A549 (cell line): ENCODE measurements at regions not wholly inside any gene's neighbourhood (a gene's known extent, or its start where the extent isn't known, plus 50 kb on each side); places are given as distances from the start of the nearest gene placed in this dataset.

Experiments used
- ATAC-seq, 2 experiments: fragments of 200-7000 bp in 1 of 2; fragments of >200 bp in 1 of 2; cut with Nextera tagmentation in 1 of 2; cut with Tn5 transposase in 1 of 2; 3 replicates each; pipeline versions ENCODE4 v1.8.0 to v1.9.1; 2018 to 2020; ENCODE audit warnings: mild to moderate bottlenecking in 1 of 2, moderate library complexity in 1 of 2
- CTCF ChIA-PET: fragments of 300-600 bp; sonication (Branson Sonifier 250); formaldehyde crosslinking; extraction: SDS; loops from one replicate; lab custom pipeline; 2021; ENCODE audit warnings: antibody characterized with exemption, inconsistent platforms; lab: Yijun Ruan, JAX
- POLR2A ChIA-PET: fragments of 350-600 bp; formaldehyde crosslinking; extraction: SDS; loops from one replicate; lab custom pipeline; 2021; ENCODE audit warnings: antibody characterized with exemption, inconsistent platforms; lab: Yijun Ruan, JAX
- DNase-seq, 2 experiments: peaks; one replicate each; pipeline versions ENCODE4 v3.0.0 to v3.0.0-alpha.2; 2011 to 2016; ENCODE audit warnings: low read depth in 1 of 2, low spot score in 1 of 2
- FAIRE-seq: peaks from 2 replicates; lab custom pipeline; 2011; peaks lifted over from hg19 to GRCh38; lab: Jason Lieb, UNC
- H3K27ac ChIP-seq, 2 experiments: fragments of >200 bp; sonication (Bioruptor Twin); formaldehyde crosslinking; 3 replicates each; pipeline ENCODE4 v1.5.1; 2016 to 2017
- H3K4me1 ChIP-seq: fragments of >200 bp; sonication (Bioruptor Twin); formaldehyde crosslinking; 3 replicates; pipeline ENCODE4 v1.6.1; 2016
- H3K4me2 ChIP-seq: fragments of >200 bp; sonication (Bioruptor Twin); formaldehyde crosslinking; 3 replicates; pipeline ENCODE4 v1.6.1; 2016
- H3K4me3 ChIP-seq: fragments of >200 bp; sonication (Bioruptor Twin); formaldehyde crosslinking; 3 replicates; pipeline ENCODE4 v1.5.1; 2016
- H3K9me3 ChIP-seq: fragments of >200 bp; sonication (Bioruptor Twin); formaldehyde crosslinking; 3 replicates; pipeline ENCODE4 v1.6.1; 2016
- BCL3 ChIP-seq: fragments of >200 bp; sonication (Bioruptor Twin); formaldehyde crosslinking; IDR thresholded peaks from 3 replicates; pipeline ENCODE4 v1.6.1; 2016
- CBX2 ChIP-seq: fragments of 200-600 bp; sonication (generic); IDR thresholded peaks from 2 replicates; pipeline ENCODE4 v1.6.1; 2016; ENCODE audit warnings: low read depth, mild to moderate bottlenecking, borderline replicate concordance
- CBX8 ChIP-seq: fragments of 200-600 bp; sonication (generic); IDR thresholded peaks from 2 replicates; pipeline ENCODE4 v1.6.1; 2016
- CHD2 ChIP-seq: fragments of 150-350 bp; IDR thresholded peaks from 2 replicates; pipeline ENCODE4 v1.6.1; 2014; ENCODE audit warnings: low read length; ENCODE audit not compliant: partially characterized antibody
- CHD4 ChIP-seq: fragments of 200-600 bp; sonication (generic); IDR thresholded peaks from 2 replicates; pipeline ENCODE4 v1.6.1; 2016; ENCODE audit warnings: antibody characterized with exemption, mild to moderate bottlenecking, borderline replicate concordance
- CTCF ChIP-seq: fragments of >200 bp; sonication (Bioruptor Twin); formaldehyde crosslinking; IDR thresholded peaks from 3 replicates; pipeline ENCODE4 v1.5.1; 2016
- EHF ChIP-seq: fragments of 250-450 bp; sonication (Bioruptor Pico); IDR thresholded peaks from 2 replicates; pipeline ENCODE4 v1.5.0; 2020; ENCODE audit warnings: mild to moderate bottlenecking
- EHMT2 ChIP-seq: fragments of 200-600 bp; sonication (generic); IDR thresholded peaks from 2 replicates; pipeline ENCODE4 v1.6.1; 2016; ENCODE audit warnings: antibody characterized with exemption, low read depth, mild to moderate bottlenecking, moderate library complexity
- ELK1 ChIP-seq: fragments of 150-350 bp; IDR thresholded peaks from 2 replicates; pipeline ENCODE4 v1.6.1; 2014; ENCODE audit warnings: low read depth, mild to moderate bottlenecking, low read length
- FOSB ChIP-seq: fragments of 250-450 bp; sonication (Bioruptor Pico); IDR thresholded peaks from 2 replicates; pipeline ENCODE4 v1.5.0; 2020; ENCODE audit warnings: mild to moderate bottlenecking, moderate library complexity
- FOXS1 ChIP-seq: fragments of 250-450 bp; sonication (Bioruptor Pico); IDR thresholded peaks from 2 replicates; pipeline ENCODE4 v1.5.0; 2020; ENCODE audit warnings: mild to moderate bottlenecking, moderate library complexity
- GATA3 ChIP-seq: IDR thresholded peaks from 2 replicates; pipeline ENCODE4 v1.6.1; 2012; ENCODE audit warnings: borderline replicate concordance
- HDAC2 ChIP-seq: fragments of 200-600 bp; sonication (generic); IDR thresholded peaks from 2 replicates; pipeline ENCODE4 v1.6.1; 2016
- HES2 ChIP-seq: fragments of >200 bp; sonication (Bioruptor Twin); formaldehyde crosslinking; IDR thresholded peaks from 2 replicates; pipeline ENCODE4 v1.6.1; 2016
- KDM1A ChIP-seq: fragments of 200-600 bp; sonication (generic); IDR thresholded peaks from 2 replicates; pipeline ENCODE4 v1.6.1; 2016; ENCODE audit warnings: low read depth, mild to moderate bottlenecking
- MAFK ChIP-seq: fragments of 450-650 bp; IDR thresholded peaks from 2 replicates; pipeline ENCODE4 v1.6.1; 2014; ENCODE audit not compliant: partially characterized antibody
- MAZ ChIP-seq: fragments of 150-350 bp; IDR thresholded peaks from 2 replicates; pipeline ENCODE4 v1.6.1; 2014; ENCODE audit warnings: antibody characterized with exemption, low read depth, low read length, borderline replicate concordance
- MYC ChIP-seq: IDR thresholded peaks from 2 replicates; pipeline ENCODE4 v1.6.1; 2012; ENCODE audit warnings: mild to moderate bottlenecking, inconsistent platforms, low read length, improper control_type of control experiment, borderline replicate concordance
- NFE2L2 ChIP-seq: fragments of 150-350 bp; conservative IDR thresholded peaks from 2 replicates; pipeline ENCODE4 v1.6.1; 2014; ENCODE audit warnings: low read length
- NPAS2 ChIP-seq: fragments of 250-450 bp; sonication (Bioruptor Pico); IDR thresholded peaks from 2 replicates; pipeline ENCODE4 v1.8.0; 2022; ENCODE audit warnings: mild to moderate bottlenecking, moderate library complexity, borderline replicate concordance
- RCOR1 ChIP-seq: fragments of 150-350 bp; IDR thresholded peaks from 2 replicates; pipeline ENCODE4 v1.6.1; 2014; ENCODE audit warnings: antibody characterized with exemption, low read length, low read depth
- RNF2 ChIP-seq: fragments of 200-600 bp; sonication (generic); IDR thresholded peaks from 2 replicates; pipeline ENCODE4 v1.6.1; 2016; ENCODE audit warnings: low read depth, mild to moderate bottlenecking, antibody characterized with exemption, moderate library complexity, borderline replicate concordance
- SMC3 ChIP-seq: fragments of >200 bp; sonication (Bioruptor Twin); formaldehyde crosslinking; IDR thresholded peaks from 3 replicates; pipeline ENCODE4 v1.6.1; 2018; ENCODE audit warnings: inconsistent platforms
- TFCP2L1 ChIP-seq: fragments of 250-450 bp; sonication (Bioruptor Pico); IDR thresholded peaks from 2 replicates; pipeline ENCODE4 v1.5.0; 2021; ENCODE audit warnings: mild to moderate bottlenecking
- TP53 ChIP-seq: fragments of 250-450 bp; sonication (Bioruptor Pico); IDR thresholded peaks from 2 replicates; pipeline ENCODE4 v1.5.0; 2021; ENCODE audit warnings: mild to moderate bottlenecking, moderate library complexity
- ZFP36 ChIP-seq: fragments of 450-650 bp; IDR thresholded peaks from 2 replicates; pipeline ENCODE4 v1.6.1; 2014; ENCODE audit warnings: borderline replicate concordance; ENCODE audit not compliant: partially characterized antibody
- WGBS: methylation state at CpG from one replicate; pipeline ENCODE4 v1.1.6; 2017; ENCODE audit errors: missing lambda C conversion rate; 5-methylcytosine and 5-hydroxymethylcytosine counted together
- TF ChIP-seq, protein P1 (sequence below): IDR thresholded peaks from 2 replicates; pipeline ENCODE4 v1.6.1; 2012
- TF ChIP-seq, protein P2 (sequence below): fragments of 250-450 bp; sonication (Bioruptor Pico); IDR thresholded peaks from 2 replicates; pipeline ENCODE4 v1.5.0; 2021; ENCODE audit warnings: mild to moderate bottlenecking, moderate library complexity, borderline replicate concordance

- Histone ChIP-seq H3K4me3 (no peak overlapping the region), H3K4me2 (no peak overlapping the region), H3K4me1 (no peaks in the 10 kb centered on the region), H3K9me3 (no peaks in the 10 kb centered on the region), H3K27ac (no peak overlapping the region)
- CTCF ChIA-PET: no interaction called here
- FAIRE-seq (no peak), DNase-seq (no peak), ATAC-seq (no peak)
- POLR2A ChIA-PET: no interaction called here
- no peak for TF ChIP-seq BCL3
- TF ChIP-seq CHD2: no peak
- TF ChIP-seq HDAC2: no peak
- TF ChIP-seq KDM1A: no peak
- no peak for TF ChIP-seq GATA3
- no peak for TF ChIP-seq ZFP36
- TF ChIP-seq CHD4: no peak
- no peak for TF ChIP-seq FOSB (CRISPR knock-in tag)
- no peak for TF ChIP-seq RCOR1
- no peak for TF ChIP-seq NPAS2 (CRISPR knock-in tag)
- TF ChIP-seq, protein P1, sequence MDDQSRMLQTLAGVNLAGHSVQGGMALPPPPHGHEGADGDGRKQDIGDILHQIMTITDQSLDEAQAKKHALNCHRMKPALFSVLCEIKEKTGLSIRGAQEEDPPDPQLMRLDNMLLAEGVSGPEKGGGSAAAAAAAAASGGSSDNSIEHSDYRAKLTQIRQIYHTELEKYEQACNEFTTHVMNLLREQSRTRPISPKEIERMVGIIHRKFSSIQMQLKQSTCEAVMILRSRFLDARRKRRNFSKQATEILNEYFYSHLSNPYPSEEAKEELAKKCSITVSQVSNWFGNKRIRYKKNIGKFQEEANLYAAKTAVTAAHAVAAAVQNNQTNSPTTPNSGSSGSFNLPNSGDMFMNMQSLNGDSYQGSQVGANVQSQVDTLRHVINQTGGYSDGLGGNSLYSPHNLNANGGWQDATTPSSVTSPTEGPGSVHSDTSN: no peak
- TF ChIP-seq, protein P2, sequence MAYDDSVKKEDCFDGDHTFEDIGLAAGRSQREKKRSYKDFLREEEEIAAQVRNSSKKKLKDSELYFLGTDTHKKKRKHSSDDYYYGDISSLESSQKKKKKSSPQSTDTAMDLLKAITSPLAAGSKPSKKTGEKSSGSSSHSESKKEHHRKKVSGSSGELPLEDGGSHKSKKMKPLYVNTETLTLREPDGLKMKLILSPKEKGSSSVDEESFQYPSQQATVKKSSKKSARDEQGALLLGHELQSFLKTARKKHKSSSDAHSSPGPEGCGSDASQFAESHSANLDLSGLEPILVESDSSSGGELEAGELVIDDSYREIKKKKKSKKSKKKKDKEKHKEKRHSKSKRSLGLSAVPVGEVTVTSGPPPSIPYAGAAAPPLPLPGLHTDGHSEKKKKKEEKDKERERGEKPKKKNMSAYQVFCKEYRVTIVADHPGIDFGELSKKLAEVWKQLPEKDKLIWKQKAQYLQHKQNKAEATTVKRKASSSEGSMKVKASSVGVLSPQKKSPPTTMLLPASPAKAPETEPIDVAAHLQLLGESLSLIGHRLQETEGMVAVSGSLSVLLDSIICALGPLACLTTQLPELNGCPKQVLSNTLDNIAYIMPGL (CRISPR knock-in tag): no peak
- WGBS: 0% methylated on average over 1 of the region's 1 CpG
These were observed 300.7 kb downstream of the SEC16B start for GRCh38 chr1:177669161-177669560.

DNA sequence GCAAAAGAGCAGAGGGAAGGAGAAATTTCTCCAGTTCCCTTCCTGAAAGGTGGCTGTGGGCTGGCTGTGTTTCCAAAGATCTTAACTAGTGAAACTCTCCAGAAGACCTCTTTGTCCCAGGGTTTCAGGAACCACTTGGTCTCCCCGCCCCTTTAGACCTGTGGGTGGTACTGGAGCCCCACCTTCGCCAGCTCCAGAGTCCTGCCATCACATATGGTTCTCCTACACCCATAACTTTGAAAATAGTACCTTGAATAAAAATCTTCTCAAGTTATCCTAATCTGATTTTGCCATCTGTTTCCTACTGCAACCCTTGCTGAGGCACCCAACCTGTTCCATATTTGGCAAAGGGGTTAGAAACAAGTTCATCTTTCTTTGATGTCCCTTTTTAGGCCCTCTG lies 303.9 kb downstream of the SEC16B start:
- ChIA-PET POLR2A (no interaction called here), CTCF (no interaction called here)
- no peak overlapping the region for H3K4me3 ChIP-seq
- H3K9me3 ChIP-seq: no peaks in the 10 kb centered on the region
- ATAC-seq (no peak), FAIRE-seq (no peak), DNase-seq (no peak)
- no peaks in the 10 kb centered on the region for H3K4me1 ChIP-seq
- no peak overlapping the region for H3K4me2 ChIP-seq
- 3% methylated on average over 2 of the region's 2 CpGs for WGBS
- TF ChIP-seq RNF2 (no peak), CBX8 (no peak), SMC3 (no peak), MYC (no peak), HES2 (no peak), NFE2L2 (no peak), EHF (no peak), TFCP2L1 (CRISPR knock-in tag) (no peak), FOXS1 (CRISPR knock-in tag) (no peak), CHD2 (no peak), TP53 (CRISPR knock-in tag) (no peak), CBX2 (no peak), CTCF (no peak), BCL3 (no peak), MAFK (no peak), ELK1 (no peak), MAZ (no peak), GATA3 (no peak), EHMT2 (no peak)
- TF ChIP-seq, protein P2 (CRISPR knock-in tag): no peak
- no peak overlapping the region for H3K27ac ChIP-seq
